A673 (cell line): ENCODE measurements at regions not wholly inside any gene's neighbourhood (a gene's known extent, or its start where the extent isn't known, plus 50 kb on each side); places are given as distances from the start of the nearest gene placed in this dataset.

Experiments used
- EZH2 ChIP-seq: fragments of 200-600 bp; sonication (generic); IDR thresholded peaks from 2 replicates; pipeline ENCODE4 v1.6.1; 2017; ENCODE audit warnings: borderline replicate concordance, low read depth, mild to moderate bottlenecking, mixed read lengths, antibody characterized with exemption, low read length; ENCODE audit not compliant: poor library complexity, severe bottlenecking
- TF ChIP-seq, protein P1 (sequence below): fragments of 300-800, 200-600 bp; sonication (generic); conservative IDR thresholded peaks from 2 replicates; pipeline ENCODE4 v1.5.1; 2017; ENCODE audit warnings: low read depth, mild to moderate bottlenecking, antibody characterized with exemption, low read length, moderate library complexity, mixed read lengths

DNA sequence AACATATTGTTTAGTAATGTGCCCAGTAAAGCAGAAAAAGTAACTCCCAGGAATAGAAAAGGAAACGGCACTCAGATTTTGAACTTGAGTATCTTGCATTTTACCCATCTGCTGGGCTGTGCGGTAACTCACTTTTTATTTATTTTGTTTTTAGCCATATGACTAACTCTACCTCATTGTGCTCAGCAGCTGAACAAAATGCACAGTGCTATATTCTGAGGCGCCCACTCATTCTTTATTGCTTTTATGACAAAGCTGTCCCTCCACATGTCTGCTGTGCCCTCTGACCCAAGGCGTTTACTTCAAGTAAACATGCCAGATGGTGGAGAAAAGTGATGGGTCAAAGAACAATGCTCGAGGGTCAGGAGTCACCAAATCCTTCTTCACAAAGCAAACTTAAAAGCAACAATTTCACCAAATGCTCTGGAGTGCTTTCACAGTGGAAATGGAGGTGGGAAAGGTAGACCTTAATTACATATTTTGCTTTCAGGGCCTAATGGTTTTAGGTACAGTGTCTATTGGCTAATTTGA is 215.2 kb upstream of the ELAVL2 start:
- TF ChIP-seq, protein P1, sequence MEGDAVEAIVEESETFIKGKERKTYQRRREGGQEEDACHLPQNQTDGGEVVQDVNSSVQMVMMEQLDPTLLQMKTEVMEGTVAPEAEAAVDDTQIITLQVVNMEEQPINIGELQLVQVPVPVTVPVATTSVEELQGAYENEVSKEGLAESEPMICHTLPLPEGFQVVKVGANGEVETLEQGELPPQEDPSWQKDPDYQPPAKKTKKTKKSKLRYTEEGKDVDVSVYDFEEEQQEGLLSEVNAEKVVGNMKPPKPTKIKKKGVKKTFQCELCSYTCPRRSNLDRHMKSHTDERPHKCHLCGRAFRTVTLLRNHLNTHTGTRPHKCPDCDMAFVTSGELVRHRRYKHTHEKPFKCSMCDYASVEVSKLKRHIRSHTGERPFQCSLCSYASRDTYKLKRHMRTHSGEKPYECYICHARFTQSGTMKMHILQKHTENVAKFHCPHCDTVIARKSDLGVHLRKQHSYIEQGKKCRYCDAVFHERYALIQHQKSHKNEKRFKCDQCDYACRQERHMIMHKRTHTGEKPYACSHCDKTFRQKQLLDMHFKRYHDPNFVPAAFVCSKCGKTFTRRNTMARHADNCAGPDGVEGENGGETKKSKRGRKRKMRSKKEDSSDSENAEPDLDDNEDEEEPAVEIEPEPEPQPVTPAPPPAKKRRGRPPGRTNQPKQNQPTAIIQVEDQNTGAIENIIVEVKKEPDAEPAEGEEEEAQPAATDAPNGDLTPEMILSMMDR: no peak
- TF ChIP-seq EZH2: no peak
